GM10266 (cell line): ENCODE measurements at regions not wholly inside any gene's neighbourhood (a gene's known extent, or its start where the extent isn't known, plus 50 kb on each side); places are given as distances from the start of the nearest gene placed in this dataset.

Experiments
- DNase-seq: peaks from one replicate; pipeline ENCODE4 v3.0.0; 2012; ENCODE audit errors: extremely low spot score
- CTCF ChIP-seq: IDR thresholded peaks from 2 replicates; pipeline ENCODE4 v1.5.1; 2012; ENCODE audit warnings: mild to moderate bottlenecking, low read depth; ENCODE audit not compliant: control insufficient read depth, insufficient read depth; ENCODE audit errors: missing control alignments

DNA sequence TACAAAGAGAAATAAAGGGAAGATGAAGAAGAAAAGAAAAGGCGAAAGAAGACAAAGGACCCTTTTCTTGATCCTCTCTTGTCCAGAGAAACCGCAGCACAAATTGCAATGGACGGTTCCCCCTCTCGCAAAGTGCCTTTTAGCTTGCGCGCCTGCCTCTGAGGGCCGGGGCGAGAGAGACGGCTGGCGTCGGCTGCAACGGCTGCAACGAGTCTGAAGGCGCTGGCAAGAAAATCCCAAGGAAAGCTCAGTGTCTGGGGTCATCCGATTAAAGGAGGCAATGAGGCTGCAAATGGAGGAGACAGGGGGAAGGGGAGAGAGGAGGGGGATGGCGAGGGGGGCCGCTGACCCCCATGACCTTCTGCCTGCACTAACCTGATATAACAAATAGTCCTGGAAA is 671.5 kb downstream of the MED13L start:
- DNase-seq: no peak
- TF ChIP-seq CTCF: no peak

DNA sequence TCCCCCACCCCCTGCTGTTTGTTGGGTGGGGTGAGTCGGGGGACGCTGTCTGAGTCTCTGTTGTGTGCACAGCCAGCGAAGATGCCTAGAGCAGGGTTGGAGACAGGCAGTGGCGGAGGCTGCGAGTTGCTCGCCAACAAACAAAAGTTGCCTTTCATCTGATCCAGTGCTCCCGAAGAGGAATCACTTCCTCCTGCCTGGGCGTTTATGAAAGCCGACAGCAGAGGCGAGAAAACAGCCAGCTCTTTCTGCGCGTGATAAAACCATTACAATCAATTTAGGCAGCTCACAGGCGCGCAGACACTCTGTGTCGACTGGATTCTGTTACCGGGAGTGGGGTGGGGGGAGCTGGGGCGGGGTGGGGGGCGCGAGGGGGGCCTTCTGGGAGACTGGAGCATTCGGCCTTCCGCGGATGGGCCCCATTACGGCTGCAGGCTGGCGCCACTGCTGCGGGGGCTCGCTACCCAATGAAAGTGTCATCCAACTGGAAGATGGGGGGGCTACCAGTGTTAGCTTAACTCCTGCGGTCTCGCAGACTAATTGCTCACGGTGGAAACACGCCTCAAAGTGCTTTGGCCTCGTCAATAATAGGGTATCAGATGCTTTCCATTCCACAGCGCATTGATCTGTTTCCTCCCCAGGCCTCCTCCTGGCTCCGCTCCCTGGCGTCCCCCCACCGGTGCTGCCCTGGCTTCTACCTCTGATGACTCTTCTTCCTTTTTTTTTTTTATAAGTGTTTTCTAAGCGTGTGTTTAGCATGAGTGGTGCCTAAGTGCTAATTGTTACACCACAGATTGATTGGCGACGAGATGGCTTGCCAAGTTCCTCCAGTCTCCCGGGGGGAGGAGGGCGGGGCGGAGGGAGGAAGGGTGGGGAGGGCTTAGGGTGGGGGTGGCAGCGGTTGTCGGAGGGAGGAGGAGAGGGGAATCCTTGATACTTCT is 678.4 kb downstream of the MED13L start:
- no peak for DNase-seq
- TF ChIP-seq CTCF: no peak

DNA sequence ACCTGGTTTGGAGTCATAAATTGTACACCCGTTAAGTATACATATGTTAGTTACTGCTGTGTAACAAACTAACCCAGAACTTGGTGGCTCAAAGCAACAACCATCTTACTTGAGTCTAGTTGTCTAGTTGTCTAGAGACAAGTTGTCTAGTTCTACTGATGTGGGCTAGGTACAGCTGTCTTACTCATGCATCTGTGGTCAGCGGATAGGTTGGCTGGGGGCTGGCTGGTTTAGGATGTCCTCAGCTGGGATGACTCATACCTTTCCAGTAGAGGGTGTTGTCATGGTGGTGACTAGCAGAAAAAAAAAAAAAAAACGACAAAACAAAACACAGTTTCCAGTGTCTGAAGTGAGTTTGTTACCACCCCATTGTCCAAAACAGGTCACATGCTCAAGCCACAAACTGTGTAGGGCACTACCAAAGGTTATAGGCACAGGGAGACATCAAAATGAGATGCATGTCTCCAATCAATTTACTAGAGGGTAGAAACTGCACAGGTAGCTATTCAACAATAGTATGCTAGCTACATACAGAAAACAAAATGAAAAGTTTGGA is 680.3 kb downstream of the MED13L start:
- TF ChIP-seq CTCF: no peak
- no peak for DNase-seq

DNA sequence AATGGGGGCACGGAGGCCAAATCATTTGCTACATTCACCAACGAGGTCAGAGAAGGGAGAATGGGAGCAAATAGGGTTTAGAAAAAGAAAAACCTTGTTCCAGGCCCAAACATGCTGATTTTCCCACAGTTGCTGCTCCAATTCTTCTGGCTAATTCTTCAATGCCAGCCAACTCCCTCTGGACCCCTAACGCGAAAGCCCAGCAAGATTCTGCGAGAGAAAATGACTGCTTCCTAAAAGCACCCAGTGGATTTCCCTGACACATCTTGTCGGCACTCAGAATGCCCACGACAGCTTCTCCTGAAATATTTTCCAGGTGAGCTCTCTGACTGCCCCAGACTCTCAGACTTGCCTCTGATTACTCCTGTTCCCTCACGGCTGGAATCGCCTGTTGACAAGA is 689.4 kb downstream of the MED13L start:
- no peak for DNase-seq
- TF ChIP-seq CTCF: no peak

GRCh38 chr12:115584156-115584555 is 693.3 kb downstream of the MED13L start:
- TF ChIP-seq CTCF: no peak
- DNase-seq: no peak

DNA sequence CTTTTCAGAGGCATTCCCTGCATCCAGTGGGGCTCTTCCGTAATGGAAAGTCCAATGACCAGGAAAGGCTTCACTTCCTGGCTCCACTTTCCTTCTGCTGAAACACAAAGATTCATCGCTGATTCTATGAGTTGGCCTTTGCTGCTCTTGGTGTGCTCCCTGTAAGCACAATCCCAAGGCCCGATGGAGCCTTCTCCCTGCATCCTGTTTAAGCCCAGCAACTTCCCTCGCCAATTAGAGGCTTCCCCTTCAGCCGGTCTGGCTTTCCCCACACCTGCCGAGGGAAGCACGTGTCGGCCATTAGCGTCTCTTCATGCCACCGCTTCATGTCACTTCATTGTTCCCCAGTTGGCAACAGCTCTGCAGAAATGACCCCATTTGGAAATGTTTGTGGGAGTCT is 693.9 kb downstream of the MED13L start:
- no peak for TF ChIP-seq CTCF
- no peak for DNase-seq

DNA sequence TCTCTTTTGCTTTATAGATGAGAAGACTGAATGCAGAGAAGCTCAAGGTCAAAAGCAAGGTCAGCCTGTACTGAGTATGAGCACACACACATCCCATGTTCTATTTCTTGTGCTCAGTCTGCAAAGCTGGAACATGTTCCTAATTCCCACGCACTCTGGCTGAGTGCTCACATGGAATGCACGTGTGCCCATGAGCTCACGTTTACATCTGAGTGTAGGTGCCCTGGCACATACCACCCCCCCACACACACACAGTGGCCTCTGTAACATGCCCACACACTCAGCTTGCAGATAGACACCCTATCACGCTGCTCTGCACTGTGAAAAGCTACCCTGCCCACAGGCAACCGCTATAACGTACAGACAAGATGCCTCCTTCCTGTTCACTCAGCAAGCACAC is 700.1 kb downstream of the MED13L start:
- no peak for TF ChIP-seq CTCF
- no peak for DNase-seq
